CD4-positive, alpha-beta T cell treated with Interleukin-15 for 4 hours (primary cell): ENCODE measurements at regions not wholly inside any gene's neighbourhood (a gene's known extent, or its start where the extent isn't known, plus 50 kb on each side); places are given as distances from the start of the nearest gene placed in this dataset.
"Not testable (repeated sequence)": the region's sequence is repeated elsewhere in the genome, so short reads cannot be mapped to it uniquely, and the experiment has no call there.

ENCODE experiments used
- DNase-seq: peaks from one replicate; pipeline ENCODE4 v3.0.0-alpha.2; 2020; ENCODE audit warnings: low spot score

GRCh38 chr1:149157409-149157808 lies 54.1 kb upstream of the NBPF9 start:
- not testable (repeated sequence) for DNase-seq

GRCh38 chr1:149158308-149158707 lies 55.0 kb upstream of the NBPF9 start:
- not testable (repeated sequence) for DNase-seq

- not testable (repeated sequence) for DNase-seq
Measured at GRCh38 chr1:149163063-149163444, 59.7 kb upstream of the NBPF9 start.

GRCh38 chr1:149174765-149175164 lies 71.4 kb upstream of the NBPF9 start:
- DNase-seq = peak; percentile 37

- peak; percentile 15 for DNase-seq
Measured at GRCh38 chr1:149175812-149176211, 72.5 kb upstream of the NBPF9 start.

GRCh38 chr1:149176453-149177316 lies 73.3 kb upstream of the NBPF9 start:
- peak; percentile 69 for DNase-seq

GRCh38 chr1:149190742-149191141 lies 87.4 kb upstream of the NBPF9 start:
- not testable (repeated sequence) for DNase-seq

GRCh38 chr1:149196651-149197050 lies 93.3 kb upstream of the NBPF9 start:
- DNase-seq = not testable (repeated sequence)

DNA sequence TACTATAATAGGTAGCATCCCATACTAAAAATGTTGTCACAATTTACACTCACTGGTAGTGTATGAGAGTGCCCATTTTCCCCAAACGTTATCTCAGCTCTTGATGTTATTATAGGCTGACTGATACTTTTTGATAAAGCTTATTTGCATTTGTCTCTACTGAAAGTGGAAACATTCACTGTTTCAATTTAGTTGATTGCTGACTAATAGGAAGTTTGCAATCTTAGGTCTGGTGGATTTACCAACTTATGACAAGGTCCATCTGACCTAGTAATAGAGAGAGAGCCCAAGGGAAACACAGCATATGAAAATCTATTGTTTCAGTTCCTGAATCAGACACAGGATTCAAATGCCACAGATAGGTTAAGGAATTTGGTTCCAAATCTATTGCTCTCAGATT lies 97.2 kb upstream of the NBPF9 start:
- not testable (repeated sequence) for DNase-seq

DNA sequence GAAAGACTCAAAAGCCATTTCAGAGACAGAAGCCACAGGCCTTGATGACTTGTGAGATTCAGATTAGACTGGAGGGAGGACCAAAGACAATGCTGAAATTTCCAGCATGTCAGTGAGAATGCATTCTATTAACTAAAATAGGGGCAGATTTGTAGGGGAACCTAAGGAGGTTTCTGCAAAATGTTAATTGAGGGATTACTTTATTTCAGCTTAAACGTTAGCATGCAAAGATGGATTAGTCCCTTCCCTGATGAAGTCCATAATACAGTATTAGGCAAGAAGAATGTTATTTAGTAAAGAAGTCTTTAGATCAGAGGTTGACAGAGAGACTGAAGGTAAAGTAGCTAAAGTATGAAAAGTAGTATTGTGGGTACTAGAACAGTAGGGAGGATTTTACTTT lies 98.9 kb upstream of the NBPF9 start:
- not testable (repeated sequence) for DNase-seq

- not testable (repeated sequence) for DNase-seq
Measured at GRCh38 chr1:149204396-149204795, 101.0 kb upstream of the NBPF9 start.

DNA sequence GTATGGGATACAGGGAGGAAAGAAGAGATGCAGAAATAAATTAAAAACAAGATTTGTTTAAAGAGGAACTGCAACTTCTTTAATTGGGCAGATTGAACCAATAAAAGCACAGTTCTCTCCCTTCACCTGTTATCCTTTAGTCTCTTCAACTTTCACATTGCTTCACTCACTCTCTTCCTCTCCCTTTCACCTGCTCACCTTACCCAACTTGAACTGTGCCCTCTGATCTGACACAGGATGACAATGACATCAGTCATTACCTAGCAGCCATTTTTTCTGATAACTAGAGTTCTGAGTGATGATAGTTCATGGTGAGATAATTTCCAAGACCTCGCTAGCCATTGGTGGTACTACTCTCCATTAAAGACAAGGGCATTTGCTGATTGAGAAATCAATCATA lies 105.5 kb upstream of the NBPF9 start:
- not testable (repeated sequence) for DNase-seq

GRCh38 chr1:149211757-149212420 lies 108.5 kb upstream of the NBPF9 start:
- DNase-seq = not testable (repeated sequence)

GRCh38 chr1:149212946-149213345 lies 109.6 kb upstream of the NBPF9 start:
- not testable (repeated sequence) for DNase-seq

GRCh38 chr1:149213673-149214072 lies 110.3 kb upstream of the NBPF9 start:
- not testable (repeated sequence) for DNase-seq

- not testable (repeated sequence) for DNase-seq
Measured at GRCh38 chr1:149218080-149218988, 115.0 kb upstream of the NBPF9 start.

DNA sequence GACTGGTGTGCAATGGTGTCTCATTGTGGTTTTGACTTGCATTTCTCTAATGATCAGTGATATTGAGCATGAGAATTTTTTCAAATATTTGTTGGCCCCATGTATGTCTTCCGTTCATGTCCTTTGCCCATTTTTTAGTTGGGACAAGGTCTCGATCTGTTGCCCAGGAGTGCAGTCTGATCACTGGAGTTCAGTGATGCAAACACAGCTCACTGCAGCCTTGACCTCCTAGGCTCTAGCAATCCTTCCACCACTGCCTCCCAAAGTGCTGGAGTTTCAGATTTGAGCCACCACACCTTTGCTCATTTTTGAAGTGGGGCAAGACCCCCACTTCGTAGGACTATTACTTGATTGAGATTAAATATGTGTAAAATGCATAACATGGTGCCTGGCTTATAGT lies 116.2 kb upstream of the NBPF9 start:
- not testable (repeated sequence) for DNase-seq

DNA sequence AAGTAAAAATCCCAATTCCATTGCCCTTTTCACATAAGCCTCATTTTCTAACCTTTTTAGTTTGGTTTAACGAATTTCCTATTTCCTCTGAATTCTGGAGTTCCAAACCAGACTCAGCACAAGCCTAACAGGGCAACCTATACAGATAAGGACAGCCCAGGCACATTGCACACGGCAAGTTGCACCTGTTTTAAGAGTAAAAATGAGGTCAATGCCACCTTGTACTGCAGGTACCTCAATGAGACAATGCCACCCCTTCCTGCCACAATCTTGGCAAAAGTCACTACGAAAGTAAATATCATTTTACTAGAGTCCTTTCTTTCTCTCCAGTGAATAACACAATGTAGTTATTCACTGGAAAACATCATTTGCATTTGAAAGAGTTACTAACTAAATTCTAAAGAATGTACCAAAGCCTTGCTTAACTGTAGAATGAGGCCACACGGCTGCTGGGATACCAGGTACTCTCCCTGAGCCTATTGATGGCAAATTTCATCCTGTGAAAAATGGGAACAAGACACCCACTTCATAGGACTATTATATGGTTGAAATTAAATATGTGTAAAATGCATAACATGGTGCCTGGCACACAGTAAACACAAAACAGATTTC lies 117.2 kb upstream of the NBPF9 start:
- not testable (repeated sequence) for DNase-seq

DNA sequence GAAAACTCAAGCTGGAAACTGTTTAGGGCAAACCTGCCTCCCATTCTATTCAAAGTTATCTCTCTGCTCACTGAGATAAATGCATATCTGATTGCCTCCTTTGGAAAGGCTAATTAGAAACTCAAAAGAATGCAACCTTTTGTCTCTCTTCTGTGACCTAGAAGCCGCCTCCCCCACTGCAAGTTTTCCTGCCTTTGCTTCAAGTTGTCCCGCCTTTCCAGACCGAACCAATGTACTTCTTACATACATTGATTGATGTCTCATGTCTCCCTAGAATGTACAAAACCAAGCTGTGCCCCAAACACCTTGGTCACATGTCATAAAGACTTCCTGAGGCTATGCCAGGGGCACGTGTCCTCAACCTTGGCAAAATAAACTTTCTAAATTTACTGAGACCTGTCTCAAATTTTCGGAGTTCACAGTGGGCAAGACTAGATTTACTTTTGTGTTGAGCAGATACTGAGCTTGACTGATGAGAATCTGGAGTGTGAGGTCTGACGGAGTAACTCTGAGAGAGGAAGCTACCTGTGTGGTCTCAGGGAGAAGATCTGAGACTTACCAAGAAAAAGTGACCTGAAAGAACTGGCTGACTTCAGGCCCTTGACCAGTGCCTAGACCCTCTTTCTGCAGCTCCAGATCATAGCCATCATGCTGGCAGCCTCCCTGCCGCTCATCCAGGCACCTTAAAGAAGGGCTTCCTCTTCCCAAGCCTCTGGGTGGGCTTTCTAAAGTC lies 124.7 kb upstream of the NBPF9 start:
- DNase-seq = not testable (repeated sequence)

DNA sequence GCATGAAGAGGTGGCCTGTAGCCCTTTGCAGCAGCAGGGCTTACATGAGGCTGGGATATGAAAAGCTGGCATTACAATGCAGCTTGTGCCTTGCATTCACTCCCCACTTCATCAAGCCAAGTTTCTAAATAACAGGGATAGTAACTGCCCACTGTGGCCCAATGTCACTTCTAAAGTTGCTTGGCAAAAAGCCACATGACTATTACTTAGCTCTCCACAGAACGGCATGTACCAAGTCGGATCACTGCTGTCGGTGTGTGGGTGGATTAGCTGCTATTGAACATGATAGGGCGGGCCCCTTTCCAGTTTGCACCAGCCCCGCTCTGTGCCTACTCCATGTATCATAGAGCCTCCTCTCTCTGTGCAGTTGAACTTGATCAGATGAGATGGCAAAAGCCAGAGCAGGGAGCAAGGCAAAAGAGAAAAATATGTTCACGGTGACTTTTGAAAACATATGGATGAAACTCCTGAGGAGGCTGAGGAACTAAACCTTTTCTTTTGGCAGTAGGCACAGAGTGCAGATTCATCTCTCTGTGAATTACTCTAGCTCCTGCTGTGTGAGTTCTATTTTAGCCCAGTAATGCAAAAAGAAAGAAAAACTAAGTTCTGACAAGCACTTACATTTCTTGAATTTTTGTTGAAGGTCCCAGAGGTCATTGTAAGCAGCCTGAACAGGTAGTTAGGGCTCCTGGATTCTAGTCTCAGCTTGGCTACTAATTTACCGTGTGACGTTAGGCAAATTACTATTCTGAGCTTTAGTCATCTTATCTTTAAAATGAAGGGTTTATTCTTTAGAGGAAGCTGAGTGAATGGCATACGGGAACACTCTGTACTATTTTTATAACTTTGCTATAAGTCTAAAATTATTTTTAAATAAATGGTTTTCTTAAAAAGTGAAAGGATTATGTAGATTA lies 125.6 kb upstream of the NBPF9 start:
- not testable (repeated sequence) for DNase-seq
